ENCODE measurements at regions not wholly inside any gene's neighbourhood (a gene's known extent, or its start where the extent isn't known, plus 50 kb on each side); places are given as distances from the start of the nearest gene placed in this dataset.

GRCh38 chr7:10696064-10696463, 277.6 kb upstream of the PHF14 start:
- DNase-seq (ENCODE audit: low spot score): no peak

DNA sequence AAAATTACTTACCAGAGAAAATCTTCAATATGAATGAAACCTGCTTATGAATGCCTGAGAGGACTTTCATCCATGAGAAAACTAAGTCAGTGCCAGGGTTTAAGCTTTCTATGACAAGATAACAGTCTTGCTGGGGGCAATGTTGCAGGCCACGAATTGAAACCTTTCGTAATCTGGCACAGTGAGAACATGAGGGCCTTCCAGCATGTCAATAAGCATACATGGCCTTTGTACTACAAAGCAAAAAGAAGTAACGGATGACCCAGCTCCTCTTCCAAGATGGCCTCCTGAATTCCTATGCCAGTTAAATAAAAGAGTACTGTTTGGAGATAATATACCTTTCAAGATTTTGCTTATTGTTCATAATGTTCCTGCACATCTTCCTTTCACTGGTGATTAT, 270.6 kb upstream of the PHF14 start:
- DNase-seq (ENCODE audit: low spot score): no peak

DNA sequence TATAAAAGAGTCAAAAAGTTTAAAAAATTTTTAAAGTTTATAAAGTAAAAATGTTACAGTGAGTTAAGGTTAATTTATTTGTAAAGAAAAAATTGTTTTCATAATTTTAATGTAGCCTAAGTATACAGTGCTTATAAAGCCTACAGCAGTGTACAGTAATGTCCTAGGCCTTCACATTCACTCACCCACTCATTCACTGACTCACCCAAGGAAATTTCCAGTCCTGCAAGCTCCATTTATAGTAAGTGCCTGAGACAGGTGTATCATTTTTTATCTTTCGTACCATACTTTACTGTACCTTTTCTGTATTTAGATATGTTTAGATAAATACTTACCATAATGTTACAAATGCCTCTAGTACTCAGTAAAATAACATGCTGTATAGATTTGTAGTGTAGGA, 269.7 kb upstream of the PHF14 start:
- DNase-seq (ENCODE audit: low spot score): peak; percentile 5

DNA sequence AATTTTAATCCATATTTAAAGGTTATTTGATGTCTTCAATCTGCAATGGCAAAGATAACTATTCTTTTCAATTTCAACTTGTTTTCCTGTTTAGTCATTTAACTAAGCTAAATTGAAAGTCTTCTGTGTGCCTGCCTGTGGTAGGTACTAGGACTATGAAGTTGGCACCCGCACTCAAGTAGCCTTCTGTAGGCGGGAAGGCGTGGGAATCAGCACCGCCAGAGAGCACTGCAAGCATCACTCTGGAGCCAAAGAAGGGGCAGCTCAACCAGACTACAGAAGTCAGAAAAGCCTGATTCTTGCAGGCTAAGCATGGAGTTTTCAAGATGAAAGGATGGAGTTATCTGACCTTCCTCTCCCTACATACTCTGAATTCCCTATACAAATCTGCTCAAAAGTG, 269.0 kb upstream of the PHF14 start:
- DNase-seq (ENCODE audit: low spot score): no peak

GRCh38 chr7:10706875-10707493, 266.7 kb upstream of the PHF14 start:
- DNase-seq (ENCODE audit: low spot score): no peak

- no peak for DNase-seq (ENCODE audit: low spot score)
Measured at GRCh38 chr7:10707519-10707918, 266.2 kb upstream of the PHF14 start.

DNA sequence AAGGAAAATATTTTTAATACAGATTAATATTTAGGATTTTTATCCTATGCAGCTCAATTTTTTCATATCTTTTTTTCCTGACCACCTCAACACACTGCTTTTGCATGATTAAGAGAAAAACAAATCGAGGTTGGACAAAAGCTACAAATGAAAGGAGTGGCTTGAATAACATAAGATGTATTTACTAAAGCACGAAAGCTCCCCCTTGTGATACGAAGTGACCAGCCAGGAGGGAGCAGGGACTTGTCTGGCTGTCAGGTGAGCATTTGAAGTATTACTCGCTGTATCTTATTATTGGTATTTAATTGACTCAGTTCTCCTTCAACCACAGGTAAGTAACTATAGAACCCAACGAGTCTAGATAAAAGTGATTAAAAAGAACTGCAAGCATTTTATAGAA, 265.2 kb upstream of the PHF14 start:
- peak; percentile 40 for DNase-seq (ENCODE audit: low spot score)

GRCh38 chr7:10718768-10719167, 254.9 kb upstream of the PHF14 start:
- DNase-seq (ENCODE audit: low spot score): no peak

- peak; percentile 7 for DNase-seq (ENCODE audit: low spot score)
Measured at GRCh38 chr7:10720042-10720441, 253.6 kb upstream of the PHF14 start.

- no peak for DNase-seq (ENCODE audit: low spot score)
Measured at GRCh38 chr7:10721289-10721688, 252.4 kb upstream of the PHF14 start.

DNA sequence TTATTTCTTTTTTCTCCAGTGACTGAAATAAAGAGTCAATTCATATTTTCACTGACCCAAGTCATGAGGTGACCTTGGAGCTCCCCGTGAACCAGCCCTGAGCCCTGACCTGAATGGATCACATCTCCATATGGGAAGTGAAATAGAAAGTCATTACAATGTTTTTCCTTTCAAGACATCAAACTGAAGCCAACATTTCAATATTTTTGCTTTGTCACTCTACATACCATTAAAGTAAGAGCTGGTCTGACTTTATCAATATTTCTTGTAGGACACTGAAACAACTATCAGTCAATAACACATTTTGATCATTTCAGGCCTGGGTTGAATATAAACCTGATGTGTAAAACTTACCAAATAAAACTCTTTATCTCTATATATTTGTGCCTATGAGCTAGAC, 249.8 kb upstream of the PHF14 start:
- no peak for DNase-seq (ENCODE audit: low spot score)

DNA sequence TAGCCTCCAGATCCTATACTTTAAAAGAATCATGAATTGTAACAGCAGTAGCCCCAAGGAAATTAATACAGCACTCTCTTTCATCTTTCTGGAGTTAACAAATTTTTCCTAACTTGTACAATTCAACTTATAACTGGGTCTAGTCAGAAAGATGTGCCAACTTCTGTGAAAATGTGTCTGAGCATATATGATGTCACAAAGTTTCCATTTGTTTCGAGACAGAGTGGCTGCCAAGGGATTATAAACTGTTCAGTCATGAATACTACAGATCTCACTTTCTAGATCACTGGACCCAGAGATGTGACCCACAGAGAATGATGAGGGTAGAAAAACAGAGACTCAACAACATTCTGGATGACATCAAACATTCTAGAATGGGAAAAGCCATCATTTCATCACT, 249.2 kb upstream of the PHF14 start:
- no peak for DNase-seq (ENCODE audit: low spot score)

- DNase-seq (ENCODE audit: low spot score): no peak
Measured at GRCh38 chr7:10727636-10728035, 246.0 kb upstream of the PHF14 start.

DNA sequence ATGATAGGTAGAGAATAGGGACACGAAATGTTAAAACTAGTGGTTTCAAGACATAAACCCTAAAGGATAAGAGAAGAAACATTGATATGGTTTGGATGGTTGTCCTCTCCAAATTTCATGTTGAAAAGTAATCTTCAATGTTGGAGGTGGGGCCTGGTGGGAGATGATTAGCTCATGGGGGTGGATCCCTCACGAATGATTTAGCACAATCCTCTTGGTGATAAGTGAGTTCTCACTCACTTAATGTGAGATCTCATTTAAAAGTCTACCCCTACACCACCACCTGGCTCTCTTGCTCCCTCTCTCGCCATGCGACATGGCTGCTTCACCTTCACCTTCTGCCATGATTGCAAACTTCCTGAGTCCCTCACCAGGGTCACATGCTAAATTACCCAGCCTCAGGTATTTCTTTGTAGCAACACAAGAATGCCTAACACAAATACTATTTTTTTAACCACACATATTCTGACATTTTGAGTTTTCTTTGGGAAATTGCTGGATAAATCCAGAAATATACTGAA, 242.4 kb upstream of the PHF14 start:
- DNase-seq (ENCODE audit: low spot score): no peak

GRCh38 chr7:10733747-10734146, 239.9 kb upstream of the PHF14 start:
- DNase-seq (ENCODE audit: low spot score): no peak

GRCh38 chr7:10734595-10734994, 239.1 kb upstream of the PHF14 start:
- DNase-seq (ENCODE audit: low spot score): no peak

- DNase-seq (ENCODE audit: low spot score): no peak
Measured at GRCh38 chr7:10739401-10739800, 234.3 kb upstream of the PHF14 start.

GRCh38 chr7:10740805-10741204, 232.9 kb upstream of the PHF14 start:
- DNase-seq (ENCODE audit: low spot score): no peak

GRCh38 chr7:10756981-10757380, 216.7 kb upstream of the PHF14 start:
- DNase-seq (ENCODE audit: low spot score): no peak

GRCh38 chr7:10759120-10759519, 214.6 kb upstream of the PHF14 start:
- DNase-seq (ENCODE audit: low spot score): no peak

DNA sequence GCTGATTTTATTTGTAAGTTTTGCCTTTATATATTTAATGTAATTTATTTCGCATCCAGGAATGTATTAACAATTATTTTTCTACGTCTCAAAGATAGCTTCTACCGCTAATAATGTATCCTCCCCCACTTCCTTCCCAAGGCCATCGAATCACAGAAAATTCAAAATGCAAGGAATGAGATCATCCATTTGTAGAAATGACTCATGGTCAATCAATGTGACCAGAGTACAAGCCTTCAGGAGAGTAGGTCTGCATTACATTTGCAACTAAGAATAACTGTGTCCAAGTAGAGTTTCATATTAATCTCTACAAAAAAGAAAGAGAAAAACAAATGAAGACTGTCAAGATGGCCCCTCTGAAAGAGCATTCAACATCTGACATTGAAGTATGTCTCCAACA, 205.9 kb upstream of the PHF14 start:
- peak; percentile 13 for DNase-seq (ENCODE audit: low spot score)

- DNase-seq (ENCODE audit: low spot score): no peak
Measured at GRCh38 chr7:10770176-10770575, 203.5 kb upstream of the PHF14 start.

DNA sequence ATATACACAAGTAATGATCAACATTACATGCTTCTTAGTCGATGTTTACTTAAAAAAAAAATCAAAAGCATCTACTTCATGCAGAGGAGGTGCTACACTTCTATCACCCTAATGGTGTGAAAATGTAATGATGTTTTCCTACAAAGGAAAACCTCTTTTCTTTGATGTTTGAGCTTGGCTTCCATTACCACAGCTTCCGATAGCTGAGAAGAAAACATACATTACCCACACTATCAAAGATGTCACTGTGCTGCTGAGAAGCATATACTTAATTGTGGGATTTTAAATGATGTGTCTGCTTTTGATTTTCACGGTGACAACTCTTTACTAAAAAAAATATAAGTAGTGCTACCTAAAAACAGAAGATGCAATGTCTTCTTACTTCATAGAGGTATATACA, 200.2 kb upstream of the PHF14 start:
- DNase-seq (ENCODE audit: low spot score): no peak

All from RKO (cell line).